ENCODE measurements at regions not wholly inside any gene's neighbourhood (a gene's known extent, or its start where the extent isn't known, plus 50 kb on each side); places are given as distances from the start of the nearest gene placed in this dataset.

GRCh38 chr5:57692582-57693487 lies 210.2 kb upstream of the ACTBL2 start:
- H3K27me3 ChIP-seq, result no peaks in the 10 kb centered on the region
- peak overlapping the region; percentile 46 for H3K4me3 ChIP-seq
- H3K27ac ChIP-seq, result peak overlapping the region; percentile 88
- peak; percentile 93 to 95 for DNase-seq
- H3K36me3 ChIP-seq, result no peaks in the 10 kb centered on the region
- H3K4me1 ChIP-seq, result peaks cover 51% of the 10 kb centered on the region
- H3K9me3 ChIP-seq (replicated peaks), result no peaks in the 10 kb centered on the region

GRCh38 chr5:57690724-57691123 lies 208.1 kb upstream of the ACTBL2 start:
- H3K9me3 ChIP-seq (replicated peaks), result no peaks in the 10 kb centered on the region
- no peak for DNase-seq
- no peak overlapping the region for H3K4me3 ChIP-seq
- no peak overlapping the region for H3K27ac ChIP-seq
- H3K36me3 ChIP-seq, result no peaks in the 10 kb centered on the region
- H3K4me1 ChIP-seq, result peaks cover 35% of the 10 kb centered on the region
- H3K27me3 ChIP-seq, result no peaks in the 10 kb centered on the region

GRCh38 chr5:57687596-57687995 lies 205.0 kb upstream of the ACTBL2 start:
- H3K27me3 ChIP-seq, result no peaks in the 10 kb centered on the region
- peaks cover 10% of the 10 kb centered on the region for H3K4me1 ChIP-seq
- H3K27ac ChIP-seq, result no peak overlapping the region
- H3K36me3 ChIP-seq, result no peaks in the 10 kb centered on the region
- no peaks in the 10 kb centered on the region; the same call in 1 of the 2 replicates for H3K9me3 ChIP-seq (replicated peaks)
- no peak overlapping the region for H3K4me3 ChIP-seq
- no peak for DNase-seq

GRCh38 chr5:57685516-57686255 lies 203.1 kb upstream of the ACTBL2 start:
- no peak for DNase-seq
- no peak overlapping the region for H3K27ac ChIP-seq
- 0 out of 2 replicates have a peak, but pooled peaks cover 3% of the 10 kb centered on the region for H3K4me1 ChIP-seq
- H3K27me3 ChIP-seq, result no peaks in the 10 kb centered on the region
- no peaks in the 10 kb centered on the region for H3K36me3 ChIP-seq
- H3K4me3 ChIP-seq, result no peak overlapping the region
- H3K9me3 ChIP-seq (replicated peaks), result no peaks in the 10 kb centered on the region; the same call in 1 of the 2 replicates

- no peaks in the 10 kb centered on the region for H3K27me3 ChIP-seq
- H3K4me3 ChIP-seq, result no peak overlapping the region
- H3K36me3 ChIP-seq, result no peaks in the 10 kb centered on the region
- H3K4me1 ChIP-seq, result 0 out of 2 replicates have a peak, but pooled peaks cover 3% of the 10 kb centered on the region
- no peaks in the 10 kb centered on the region; the same call in 1 of the 2 replicates for H3K9me3 ChIP-seq (replicated peaks)
- no peak for DNase-seq
- no peak overlapping the region for H3K27ac ChIP-seq
Measured at GRCh38 chr5:57684299-57684702, 201.7 kb upstream of the ACTBL2 start.

- no peaks in the 10 kb centered on the region; the same call in 1 of the 2 replicates for H3K9me3 ChIP-seq (replicated peaks)
- H3K27me3 ChIP-seq, result no peaks in the 10 kb centered on the region
- H3K4me1 ChIP-seq, result 0 out of 2 replicates have a peak, but pooled peaks cover 3% of the 10 kb centered on the region
- H3K36me3 ChIP-seq, result no peaks in the 10 kb centered on the region
- DNase-seq, result no peak
- H3K27ac ChIP-seq, result no peak overlapping the region
- no peak overlapping the region for H3K4me3 ChIP-seq
Measured at GRCh38 chr5:57683036-57683630, 200.5 kb upstream of the ACTBL2 start.

- no peaks in the 10 kb centered on the region for H3K36me3 ChIP-seq
- no peak overlapping the region for H3K27ac ChIP-seq
- no peak overlapping the region for H3K4me3 ChIP-seq
- H3K4me1 ChIP-seq, result peaks cover 3% of the 10 kb centered on the region; the same call in 1 of the 2 replicates
- no peaks in the 10 kb centered on the region for H3K27me3 ChIP-seq
- no peaks in the 10 kb centered on the region; the same call in 1 of the 2 replicates for H3K9me3 ChIP-seq (replicated peaks)
- no peak for DNase-seq
Measured at GRCh38 chr5:57681942-57682341, 199.3 kb upstream of the ACTBL2 start.

GRCh38 chr5:57680686-57681085 lies 198.1 kb upstream of the ACTBL2 start:
- Histone ChIP-seq H3K4me3 (no peak overlapping the region), H3K27me3 (no peaks in the 10 kb centered on the region), H3K4me1 (peaks cover 8% of the 10 kb centered on the region; the same call in 1 of the 2 replicates), H3K9me3 (replicated peaks) (no peaks in the 10 kb centered on the region; the same call in 1 of the 2 replicates), H3K36me3 (no peaks in the 10 kb centered on the region), H3K27ac (no peak overlapping the region)
- DNase-seq, result no peak

- no peaks in the 10 kb centered on the region for H3K36me3 ChIP-seq
- H3K27ac ChIP-seq, result no peak overlapping the region
- no peak overlapping the region for H3K4me3 ChIP-seq
- no peaks in the 10 kb centered on the region for H3K9me3 ChIP-seq (replicated peaks)
- H3K27me3 ChIP-seq, result no peaks in the 10 kb centered on the region
- DNase-seq, result no peak
- peaks cover 8% of the 10 kb centered on the region; the same call in 1 of the 2 replicates for H3K4me1 ChIP-seq
Measured at GRCh38 chr5:57677235-57677634, 194.6 kb upstream of the ACTBL2 start.

- DNase-seq, result no peak
- no peaks in the 10 kb centered on the region for H3K36me3 ChIP-seq
- H3K4me3 ChIP-seq, result no peak overlapping the region
- no peak overlapping the region for H3K27ac ChIP-seq
- peaks cover 8% of the 10 kb centered on the region; the same call in 1 of the 2 replicates for H3K4me1 ChIP-seq
- no peaks in the 10 kb centered on the region for H3K9me3 ChIP-seq (replicated peaks)
- no peaks in the 10 kb centered on the region for H3K27me3 ChIP-seq
Measured at GRCh38 chr5:57676222-57677098, 193.8 kb upstream of the ACTBL2 start.

- no peak overlapping the region for H3K27ac ChIP-seq
- H3K4me3 ChIP-seq, result no peak overlapping the region
- H3K27me3 ChIP-seq, result no peaks in the 10 kb centered on the region
- H3K4me1 ChIP-seq, result peaks cover 8% of the 10 kb centered on the region; the same call in 1 of the 2 replicates
- no peaks in the 10 kb centered on the region for H3K36me3 ChIP-seq
- H3K9me3 ChIP-seq (replicated peaks), result no peaks in the 10 kb centered on the region
- DNase-seq, result no peak
Measured at GRCh38 chr5:57675236-57675635, 192.6 kb upstream of the ACTBL2 start.

- DNase-seq, result no peak
- H3K27ac ChIP-seq, result no peak overlapping the region
- H3K9me3 ChIP-seq (replicated peaks), result no peaks in the 10 kb centered on the region
- H3K27me3 ChIP-seq, result no peaks in the 10 kb centered on the region
- H3K4me3 ChIP-seq, result no peak overlapping the region
- H3K36me3 ChIP-seq, result no peaks in the 10 kb centered on the region
- peaks cover under 1% of the 10 kb centered on the region; the same call in 1 of the 2 replicates for H3K4me1 ChIP-seq
Measured at GRCh38 chr5:57671371-57671770, 188.8 kb upstream of the ACTBL2 start.

- Histone ChIP-seq H3K27me3 (no peaks in the 10 kb centered on the region), H3K9me3 (replicated peaks) (no peaks in the 10 kb centered on the region), H3K4me1 (no peaks in the 10 kb centered on the region), H3K4me3 (no peak overlapping the region), H3K36me3 (no peaks in the 10 kb centered on the region), H3K27ac (no peak overlapping the region)
- no peak for DNase-seq
Measured at GRCh38 chr5:57666582-57666981, 184.0 kb upstream of the ACTBL2 start.
